GM12873 (cell line): ENCODE measurements at regions not wholly inside any gene's neighbourhood (a gene's known extent, or its start where the extent isn't known, plus 50 kb on each side); places are given as distances from the start of the nearest gene placed in this dataset.

ENCODE experiments used
- TF ChIP-seq, protein P1 (sequence below): IDR thresholded peaks from 2 replicates; pipeline ENCODE4 v1.5.1; 2012; ENCODE audit warnings: low read depth, mild to moderate bottlenecking, moderate library complexity, low read length, control low read depth; ENCODE audit not compliant: insufficient read depth; ENCODE audit errors: missing control alignments

DNA sequence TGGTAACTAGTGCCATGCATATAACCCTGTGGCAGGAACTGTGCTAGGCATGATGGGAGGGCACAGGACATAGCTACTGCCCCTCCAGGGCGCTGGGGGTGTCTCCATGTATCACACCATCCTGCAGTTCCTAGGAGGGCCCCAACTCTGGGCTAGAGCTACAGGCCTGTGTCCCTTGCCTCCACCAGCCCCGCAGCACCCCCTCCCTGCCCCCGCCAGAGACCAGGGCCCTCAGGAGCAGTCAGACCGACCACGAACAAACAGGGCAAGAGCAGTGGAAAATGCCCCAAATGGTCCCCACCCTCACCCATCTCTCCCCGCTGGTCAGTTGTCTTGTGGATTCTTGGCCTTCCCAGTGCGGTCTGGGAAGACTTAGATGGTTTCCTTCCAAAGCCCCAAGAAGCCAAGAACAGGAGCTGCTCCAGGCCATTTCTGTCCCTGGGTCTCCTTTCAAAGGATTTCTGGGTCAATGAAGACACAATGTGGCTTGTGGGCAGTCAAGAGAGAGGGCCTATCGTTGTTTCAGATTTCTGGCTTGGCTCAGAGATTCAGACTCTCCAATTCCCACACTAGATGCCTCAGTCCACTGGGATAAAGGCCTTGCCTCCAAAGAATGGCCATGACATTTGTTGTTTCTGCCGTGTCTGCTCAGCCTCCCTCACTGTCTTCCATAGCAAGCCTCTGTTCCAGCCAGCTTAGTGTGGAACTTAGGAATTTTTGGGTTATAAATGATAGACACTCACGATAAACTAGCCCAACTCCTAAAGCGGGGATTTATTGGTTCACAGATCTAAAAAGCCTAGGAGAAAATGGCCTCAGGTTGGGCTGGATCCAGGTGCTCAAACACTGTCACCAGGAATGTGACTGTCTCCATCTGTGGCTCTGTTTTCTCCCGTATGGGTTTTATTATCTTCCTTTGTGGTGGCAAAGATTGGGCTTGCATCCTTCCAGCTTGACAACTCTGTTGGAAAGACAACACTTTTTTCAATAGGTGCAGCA, 80.6 kb downstream of the LSM3 start:
- TF ChIP-seq, protein P1, sequence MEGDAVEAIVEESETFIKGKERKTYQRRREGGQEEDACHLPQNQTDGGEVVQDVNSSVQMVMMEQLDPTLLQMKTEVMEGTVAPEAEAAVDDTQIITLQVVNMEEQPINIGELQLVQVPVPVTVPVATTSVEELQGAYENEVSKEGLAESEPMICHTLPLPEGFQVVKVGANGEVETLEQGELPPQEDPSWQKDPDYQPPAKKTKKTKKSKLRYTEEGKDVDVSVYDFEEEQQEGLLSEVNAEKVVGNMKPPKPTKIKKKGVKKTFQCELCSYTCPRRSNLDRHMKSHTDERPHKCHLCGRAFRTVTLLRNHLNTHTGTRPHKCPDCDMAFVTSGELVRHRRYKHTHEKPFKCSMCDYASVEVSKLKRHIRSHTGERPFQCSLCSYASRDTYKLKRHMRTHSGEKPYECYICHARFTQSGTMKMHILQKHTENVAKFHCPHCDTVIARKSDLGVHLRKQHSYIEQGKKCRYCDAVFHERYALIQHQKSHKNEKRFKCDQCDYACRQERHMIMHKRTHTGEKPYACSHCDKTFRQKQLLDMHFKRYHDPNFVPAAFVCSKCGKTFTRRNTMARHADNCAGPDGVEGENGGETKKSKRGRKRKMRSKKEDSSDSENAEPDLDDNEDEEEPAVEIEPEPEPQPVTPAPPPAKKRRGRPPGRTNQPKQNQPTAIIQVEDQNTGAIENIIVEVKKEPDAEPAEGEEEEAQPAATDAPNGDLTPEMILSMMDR = no peak

DNA sequence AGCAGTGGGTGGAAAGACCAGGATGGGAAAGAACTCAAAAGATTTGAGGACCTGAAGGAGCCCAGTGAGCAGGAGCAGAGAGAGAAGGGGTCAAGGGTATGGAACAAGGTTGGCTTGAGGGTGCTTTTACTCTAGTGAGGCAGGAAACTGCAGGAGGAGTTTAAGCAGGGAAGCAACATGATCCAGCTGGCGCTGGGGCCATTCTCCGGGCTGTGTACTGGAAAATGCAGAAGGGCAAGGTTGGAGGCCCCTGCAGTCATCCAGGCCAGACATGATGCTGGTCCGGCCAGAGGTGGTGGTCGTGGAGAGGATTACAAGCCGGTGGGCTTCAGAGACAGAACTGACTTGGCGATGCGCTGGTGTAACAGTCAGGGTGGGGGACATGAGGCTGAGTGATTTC, 81.8 kb downstream of the LSM3 start:
- TF ChIP-seq, protein P1 = no peak

DNA sequence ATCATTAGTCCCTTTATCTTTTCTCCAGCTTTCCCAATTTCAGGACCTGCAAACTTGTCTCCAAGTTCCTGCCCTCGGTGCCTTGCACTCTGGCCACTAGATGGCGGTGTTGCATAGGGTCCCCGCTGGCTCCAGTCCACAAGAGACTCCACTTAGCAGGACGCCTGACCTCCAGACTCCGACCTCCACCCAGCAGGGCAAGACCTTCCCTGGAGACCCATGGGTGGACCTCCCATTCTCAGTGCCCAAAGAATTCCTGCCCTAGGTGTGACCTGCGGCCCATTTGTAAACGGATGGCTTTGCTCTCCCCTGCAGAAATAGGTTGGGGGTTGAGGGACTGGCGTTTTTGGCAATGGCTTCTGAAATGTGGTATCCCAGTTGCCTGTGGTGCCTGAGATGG, 82.6 kb downstream of the LSM3 start:
- TF ChIP-seq, protein P1 = peak; percentile 92

DNA sequence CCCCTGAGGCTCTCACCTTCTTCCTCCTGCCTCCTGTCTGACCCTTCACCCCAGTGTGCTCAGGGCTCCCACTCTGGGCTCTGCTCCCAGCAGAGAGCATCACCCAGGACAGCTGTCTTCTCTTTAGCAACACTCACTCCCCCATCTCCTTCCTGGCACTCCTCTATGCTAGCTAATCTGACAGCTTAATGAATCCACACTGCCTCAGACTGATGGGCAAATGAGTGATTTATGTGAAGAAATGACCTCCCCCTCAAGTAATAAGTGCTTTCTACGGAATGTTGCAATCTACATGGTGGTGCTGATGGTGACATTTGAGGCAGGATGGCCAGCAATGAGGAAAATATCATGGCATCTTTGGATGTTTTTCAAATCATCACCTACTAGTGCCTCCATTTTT, 83.6 kb downstream of the LSM3 start:
- TF ChIP-seq, protein P1 = no peak

DNA sequence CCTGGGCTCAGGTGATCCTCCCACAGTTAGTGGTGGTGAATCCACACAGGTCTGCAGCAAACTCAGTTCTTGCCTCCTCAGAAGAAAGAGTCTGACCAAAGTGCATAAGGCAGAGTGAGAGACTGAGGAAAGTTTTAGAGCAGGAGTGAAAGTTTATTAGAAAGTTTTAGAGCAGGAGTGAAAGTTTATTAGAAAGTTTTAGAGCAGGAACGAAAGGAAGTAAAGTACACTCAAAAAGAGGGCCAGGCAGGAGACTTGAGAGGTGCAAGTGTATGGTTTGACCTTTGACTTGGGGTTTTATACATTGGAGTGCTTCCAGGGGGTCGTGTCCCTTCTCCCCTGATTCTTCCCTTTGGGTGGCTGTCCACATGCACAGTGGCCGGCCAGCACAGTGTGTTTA, 84.2 kb downstream of the LSM3 start:
- TF ChIP-seq, protein P1 = no peak

DNA sequence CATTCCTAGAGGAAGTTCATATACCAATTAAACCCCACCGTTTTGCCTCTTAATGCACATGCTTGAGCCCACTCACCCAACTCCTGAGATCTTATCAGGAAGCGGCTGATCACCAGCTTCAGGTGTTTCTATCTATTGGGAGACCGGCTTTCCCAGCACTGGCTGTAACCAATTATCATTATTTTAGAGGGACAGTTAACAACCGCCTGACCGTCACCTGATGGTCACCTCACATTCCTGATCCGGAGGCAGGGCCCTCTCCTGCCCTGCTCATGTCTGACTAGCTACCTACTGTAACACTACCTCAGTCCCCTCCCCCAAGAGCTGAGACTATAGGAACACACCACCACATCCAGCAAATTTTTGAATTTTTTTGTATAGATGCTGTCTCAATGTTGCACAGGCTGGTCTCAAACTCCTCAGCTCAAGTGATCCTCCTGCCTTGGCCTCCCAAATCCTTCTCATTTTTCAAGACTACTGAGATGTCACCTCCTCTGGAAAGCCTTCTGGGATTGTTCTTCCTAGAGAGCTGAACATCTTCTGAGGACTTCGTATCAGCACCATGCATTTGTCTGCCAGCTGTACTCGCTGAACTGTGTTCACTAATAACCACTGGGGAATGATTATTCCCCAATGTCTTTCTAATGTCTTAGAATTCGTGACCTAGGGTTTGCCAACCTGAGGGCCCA, 84.8 kb downstream of the LSM3 start:
- TF ChIP-seq, protein P1 = no peak

DNA sequence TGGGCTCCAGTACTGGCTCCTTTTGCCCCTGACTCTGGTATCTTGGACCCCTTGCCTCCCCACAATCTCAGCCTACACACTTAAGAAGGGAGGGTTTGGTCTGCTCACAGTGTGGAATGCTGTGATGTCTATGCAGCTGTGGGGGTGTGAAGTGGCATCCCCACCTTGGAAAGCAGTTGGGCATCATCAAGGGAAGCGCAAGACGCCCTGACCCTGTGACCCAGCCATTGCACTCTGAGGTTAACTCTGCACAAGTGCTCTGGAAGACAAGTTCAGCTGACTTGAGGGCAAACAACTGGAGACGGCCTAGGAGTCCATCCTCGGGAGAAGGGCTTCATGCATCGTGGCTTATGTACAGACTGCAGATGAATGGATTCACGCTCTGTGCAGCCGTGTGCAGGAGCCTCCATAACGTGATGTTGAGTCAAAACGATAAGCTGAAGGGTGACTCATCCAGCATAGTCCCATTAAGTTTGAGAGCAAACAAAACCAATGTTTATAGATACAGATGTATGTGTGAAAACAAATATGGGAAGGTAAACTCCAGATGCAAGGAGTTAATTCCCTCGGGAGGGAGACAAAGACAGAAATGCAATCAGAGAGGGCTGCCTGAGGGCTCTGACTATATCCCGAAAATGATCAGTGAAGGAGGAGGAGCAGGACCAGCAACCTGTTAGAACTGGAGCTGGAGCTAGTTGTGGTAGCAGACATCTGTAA, 86.8 kb downstream of the LSM3 start:
- TF ChIP-seq, protein P1 = no peak
